ELR (cell line): ENCODE measurements at regions not wholly inside any gene's neighbourhood (a gene's known extent, or its start where the extent isn't known, plus 50 kb on each side); places are given as distances from the start of the nearest gene placed in this dataset.

Experiments
- DNase-seq: peaks from one replicate; pipeline ENCODE4 v3.0.0-alpha.2; 2015; ENCODE audit warnings: low read depth

GRCh38 chr9:129400971-129401622, 219.8 kb downstream of the C9orf50 start:
- no peak for DNase-seq

GRCh38 chr9:129400001-129400970, 220.6 kb downstream of the C9orf50 start:
- DNase-seq: no peak

- DNase-seq: no peak
These were observed 221.3 kb downstream of the C9orf50 start for GRCh38 chr9:129399634-129399990.

GRCh38 chr9:129398961-129399633, 221.0 kb upstream of the IER5L start:
- no peak for DNase-seq

- no peak for DNase-seq
These were observed 220.3 kb upstream of the IER5L start for GRCh38 chr9:129398101-129398960.

- no peak for DNase-seq
These were observed 219.3 kb upstream of the IER5L start for GRCh38 chr9:129397335-129397734.

GRCh38 chr9:129396365-129396708, 218.3 kb upstream of the IER5L start:
- no peak for DNase-seq

GRCh38 chr9:129395633-129396364, 217.7 kb upstream of the IER5L start:
- no peak for DNase-seq

- DNase-seq: no peak
These were observed 216.8 kb upstream of the IER5L start for GRCh38 chr9:129394886-129395279.

GRCh38 chr9:129394061-129394885, 216.2 kb upstream of the IER5L start:
- DNase-seq: no peak

- DNase-seq: no peak
These were observed 215.0 kb upstream of the IER5L start for GRCh38 chr9:129393064-129393463.

GRCh38 chr9:129392093-129392541, 214.1 kb upstream of the IER5L start:
- DNase-seq: no peak

GRCh38 chr9:129391221-129391661, 213.2 kb upstream of the IER5L start:
- DNase-seq: no peak

GRCh38 chr9:129390541-129390940, 212.5 kb upstream of the IER5L start:
- no peak for DNase-seq

GRCh38 chr9:129387822-129388221, 209.8 kb upstream of the IER5L start:
- DNase-seq: no peak

- no peak for DNase-seq
These were observed 208.7 kb upstream of the IER5L start for GRCh38 chr9:129386812-129387177.

- DNase-seq: no peak
These were observed 207.3 kb upstream of the IER5L start for GRCh38 chr9:129385211-129385934.

- no peak for DNase-seq
These were observed 206.6 kb upstream of the IER5L start for GRCh38 chr9:129384491-129385210.
